Gastrocnemius medialis (tissue), 4 donors: ENCODE measurements at regions not wholly inside any gene's neighbourhood (a gene's known extent, or its start where the extent isn't known, plus 50 kb on each side); places are given as distances from the start of the nearest gene placed in this dataset.

Source experiments
- ATAC-seq, 2 donors: fragments of 150-250 bp; one replicate each; pipeline ENCODE4 v1.9.1; 2016
- DNase-seq, 2 donors: peaks; one replicate each; pipeline ENCODE4 v3.0.0-alpha.2; 2019
- H3K27ac ChIP-seq, 4 donors: fragments of 200-600 bp; sonication (generic); 1 replicate in 1 of 4; 2 replicates in 3 of 4; pipeline ENCODE4 v1.5.1; 2016 to 2018; ENCODE audit warnings: mild to moderate bottlenecking in 2 of 4, moderate library complexity in 1 of 4
- H3K27me3 ChIP-seq, 3 donors: fragments of 200-600 bp; sonication (generic) in 2 of 3; 1 replicate in 1 of 3; 2 replicates in 2 of 3; pipeline versions ENCODE4 v1.5.1 to v1.6.0; 2016 to 2019; ENCODE audit warnings: mild to moderate bottlenecking in 1 of 3, moderate library complexity in 1 of 3
- H3K36me3 ChIP-seq, 2 donors: fragments of 200-600 bp; sonication (generic) in 1 of 2; one replicate each; pipeline ENCODE4 v1.5.1; 2017 to 2018
- H3K4me1 ChIP-seq, 2 donors: fragments of 200-600 bp; sonication (generic) in 1 of 2; one replicate each; pipeline ENCODE4 v1.5.1; 2016 to 2017; ENCODE audit warnings: mild to moderate bottlenecking in 2 of 2
- H3K4me3 ChIP-seq, 4 donors: fragments of 200-600 bp; sonication (generic) in 3 of 4; 1 replicate in 1 of 4; 2 replicates in 3 of 4; pipeline ENCODE4 v1.5.1; 2016 to 2019; ENCODE audit warnings: mild to moderate bottlenecking in 2 of 4
- H3K9me3 ChIP-seq, 3 donors: fragments of 200-600 bp; sonication (generic) in 2 of 3; 1 replicate in 1 of 3; 2 replicates in 2 of 3; pipeline ENCODE4 v1.5.1; 2016 to 2019
- POLR2A ChIP-seq, 2 donors: fragments of 450-650 bp; IDR thresholded peaks; one replicate each; pipeline ENCODE4 v1.6.1; 2017; ENCODE audit warnings: antibody characterized with exemption in 2 of 2, mild to moderate bottlenecking in 2 of 2, moderate library complexity in 2 of 2
- in situ Hi-C, 4 donors: fragments of 200-750 bp; cut with MboI; loops; one replicate each; pipeline versions ENCODE4 v1.15.0 to v1.8.0; 2017; ENCODE audit warnings: low sequenced_read_pairs in 4 of 4
- intact Hi-C: fragments of 100-400 bp; cut with DNase I; formaldehyde crosslinking; loops from one replicate; pipeline ENCODE4 v1.15.1; 2023; ENCODE audit warnings: low total_unique reads
- TF ChIP-seq, protein P1 (sequence below), 5 experiments: fragments of 450-650 bp in 3 of 5; fragments of 200-600 bp in 2 of 5; sonication (generic) in 2 of 5; IDR thresholded peaks in 4 of 5; conservative IDR thresholded peaks in 1 of 5; 1 replicate in 4 of 5; 2 replicates in 1 of 5; pipeline ENCODE4 v1.5.1; 2016 to 2019; ENCODE audit warnings: antibody characterized with exemption in 5 of 5, mild to moderate bottlenecking in 3 of 5, moderate library complexity in 3 of 5

- no peak for TF ChIP-seq POLR2A (IDR thresholded peaks at IDR 0.05)
- TF ChIP-seq, protein P1, sequence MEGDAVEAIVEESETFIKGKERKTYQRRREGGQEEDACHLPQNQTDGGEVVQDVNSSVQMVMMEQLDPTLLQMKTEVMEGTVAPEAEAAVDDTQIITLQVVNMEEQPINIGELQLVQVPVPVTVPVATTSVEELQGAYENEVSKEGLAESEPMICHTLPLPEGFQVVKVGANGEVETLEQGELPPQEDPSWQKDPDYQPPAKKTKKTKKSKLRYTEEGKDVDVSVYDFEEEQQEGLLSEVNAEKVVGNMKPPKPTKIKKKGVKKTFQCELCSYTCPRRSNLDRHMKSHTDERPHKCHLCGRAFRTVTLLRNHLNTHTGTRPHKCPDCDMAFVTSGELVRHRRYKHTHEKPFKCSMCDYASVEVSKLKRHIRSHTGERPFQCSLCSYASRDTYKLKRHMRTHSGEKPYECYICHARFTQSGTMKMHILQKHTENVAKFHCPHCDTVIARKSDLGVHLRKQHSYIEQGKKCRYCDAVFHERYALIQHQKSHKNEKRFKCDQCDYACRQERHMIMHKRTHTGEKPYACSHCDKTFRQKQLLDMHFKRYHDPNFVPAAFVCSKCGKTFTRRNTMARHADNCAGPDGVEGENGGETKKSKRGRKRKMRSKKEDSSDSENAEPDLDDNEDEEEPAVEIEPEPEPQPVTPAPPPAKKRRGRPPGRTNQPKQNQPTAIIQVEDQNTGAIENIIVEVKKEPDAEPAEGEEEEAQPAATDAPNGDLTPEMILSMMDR (IDR thresholded peaks at IDR 0.05 in 4 of 5, conservative IDR thresholded peaks at IDR 0.05 in 1 of 5): no peak
- H3K4me1 ChIP-seq: no peaks in the 10 kb centered on the region
- H3K4me3 ChIP-seq: no peak overlapping the region
- no peak overlapping the region for H3K27ac ChIP-seq
- intact Hi-C loops: no loop called here
- ATAC-seq (no peak), DNase-seq (no peak)
- H3K36me3 ChIP-seq: no peaks in the 10 kb centered on the region
- H3K9me3 ChIP-seq: no peaks in the 10 kb centered on the region
- H3K27me3 ChIP-seq: no peaks in the 10 kb centered on the region
- in situ Hi-C loops: no loop called here
Measured at GRCh38 chr6:90790058-90790457, 203.2 kb upstream of the MAP3K7 start.

DNA sequence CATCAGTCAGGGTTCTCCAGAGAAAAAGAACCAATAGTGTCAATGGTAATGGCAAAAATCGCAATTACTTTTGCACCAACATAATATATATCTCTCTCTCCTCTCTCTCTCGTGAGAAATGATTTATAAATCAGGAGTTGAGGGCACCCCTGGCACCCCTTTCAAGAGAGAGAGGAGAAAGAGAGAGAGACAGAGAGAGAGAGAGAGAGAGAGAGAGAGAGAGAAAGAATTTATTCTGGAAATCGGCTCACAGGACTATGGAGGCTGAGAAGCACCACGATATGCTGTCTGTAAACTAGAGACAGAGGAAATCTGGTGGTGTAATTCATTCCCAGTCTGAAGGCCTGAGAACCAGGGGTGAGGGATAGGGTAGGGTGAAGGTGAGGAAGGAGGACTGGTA is 201.9 kb upstream of the MAP3K7 start:
- in situ Hi-C loops: no loop called here
- no peaks in the 10 kb centered on the region for H3K4me1 ChIP-seq

GRCh38 chr6:90787446-90787845 is 200.6 kb upstream of the MAP3K7 start:
- DNase-seq (no peak), ATAC-seq (no peak)
- H3K4me1 ChIP-seq: no peaks in the 10 kb centered on the region
- no peaks in the 10 kb centered on the region for H3K27me3 ChIP-seq
- intact Hi-C loops (no loop called here), in situ Hi-C loops (no loop called here)
- H3K9me3 ChIP-seq: no peaks in the 10 kb centered on the region
- TF ChIP-seq, protein P1 (IDR thresholded peaks at IDR 0.05 in 4 of 5, conservative IDR thresholded peaks at IDR 0.05 in 1 of 5): no peak
- TF ChIP-seq POLR2A (IDR thresholded peaks at IDR 0.05): no peak
- H3K27ac ChIP-seq: no peak overlapping the region
- H3K4me3 ChIP-seq: no peak overlapping the region
- no peaks in the 10 kb centered on the region for H3K36me3 ChIP-seq

More for the DNA sequence above, 201.9 kb upstream of the MAP3K7 start:
- no peak overlapping the region for H3K27ac ChIP-seq
- H3K27me3 ChIP-seq: no peaks in the 10 kb centered on the region
- no peaks in the 10 kb centered on the region for H3K36me3 ChIP-seq
- TF ChIP-seq, protein P1 (IDR thresholded peaks at IDR 0.05 in 4 of 5, conservative IDR thresholded peaks at IDR 0.05 in 1 of 5): no peak
- no peak for TF ChIP-seq POLR2A (IDR thresholded peaks at IDR 0.05)
- ATAC-seq: no peak
- DNase-seq: no peak
- no peak overlapping the region for H3K4me3 ChIP-seq
- intact Hi-C loops: no loop called here
- H3K9me3 ChIP-seq: no peaks in the 10 kb centered on the region

DNA sequence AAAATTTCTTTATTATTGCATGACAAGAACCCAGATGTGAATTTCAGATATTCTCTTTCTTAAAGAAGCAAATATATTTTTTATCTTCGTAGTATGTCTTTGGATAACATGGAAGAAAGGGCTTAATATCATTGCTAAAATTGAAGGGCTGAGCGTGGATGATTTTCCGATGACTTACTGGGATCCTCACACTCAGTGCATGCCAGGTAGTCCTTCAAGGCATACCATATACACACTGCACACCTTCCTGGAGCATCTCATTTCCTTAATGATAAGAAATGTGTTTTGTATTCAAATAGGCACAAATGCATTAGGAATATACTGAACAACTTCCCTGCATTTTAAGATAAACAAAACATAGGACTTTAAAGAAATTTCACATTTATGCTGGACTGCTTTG is 193.9 kb upstream of the MAP3K7 start:
- intact Hi-C loops (no loop called here), in situ Hi-C loops (no loop called here)
- no peak for DNase-seq

GRCh38 chr6:90780141-90780540 is 193.3 kb upstream of the MAP3K7 start:
- TF ChIP-seq POLR2A (IDR thresholded peaks at IDR 0.05): no peak
- TF ChIP-seq, protein P1 (IDR thresholded peaks at IDR 0.05 in 4 of 5, conservative IDR thresholded peaks at IDR 0.05 in 1 of 5): no peak
- DNase-seq: no peak
- Histone ChIP-seq H3K4me3 (no peak overlapping the region), H3K9me3 (no peaks in the 10 kb centered on the region), H3K27me3 (no peaks in the 10 kb centered on the region), H3K4me1 (no peaks in the 10 kb centered on the region), H3K36me3 (no peaks in the 10 kb centered on the region), H3K27ac (no peak overlapping the region)
- intact Hi-C loops: no loop called here
- in situ Hi-C loops: no loop called here
- no peak for ATAC-seq

More for the DNA sequence above, 193.9 kb upstream of the MAP3K7 start:
- Histone ChIP-seq H3K36me3 (no peaks in the 10 kb centered on the region), H3K27me3 (no peaks in the 10 kb centered on the region), H3K4me3 (no peak overlapping the region), H3K27ac (no peak overlapping the region), H3K9me3 (no peaks in the 10 kb centered on the region), H3K4me1 (no peaks in the 10 kb centered on the region)
- ATAC-seq: no peak
- TF ChIP-seq, protein P1 (IDR thresholded peaks at IDR 0.05 in 4 of 5, conservative IDR thresholded peaks at IDR 0.05 in 1 of 5): no peak
- TF ChIP-seq POLR2A (IDR thresholded peaks at IDR 0.05): no peak
